GM19240 (cell line): ENCODE measurements at regions not wholly inside any gene's neighbourhood (a gene's known extent, or its start where the extent isn't known, plus 50 kb on each side); places are given as distances from the start of the nearest gene placed in this dataset.

ENCODE experiments used
- DNase-seq: peaks from one replicate; pipeline ENCODE4 v3.0.0; 2011; ENCODE audit warnings: low spot score; ENCODE audit not compliant: insufficient read length

- no peak for DNase-seq
Observed at GRCh38 chr7:96638669-96639068, 71.0 kb downstream of the SEM1 start.

GRCh38 chr7:96637522-96637921 is 72.1 kb downstream of the SEM1 start:
- DNase-seq: no peak

GRCh38 chr7:96636979-96637378 is 72.7 kb downstream of the SEM1 start:
- no peak for DNase-seq

GRCh38 chr7:96636342-96636860 is 73.2 kb downstream of the SEM1 start:
- DNase-seq: no peak

GRCh38 chr7:96629884-96630283 is 79.8 kb downstream of the SEM1 start:
- DNase-seq: no peak

- DNase-seq: no peak
Observed at GRCh38 chr7:96624954-96625353, 84.7 kb downstream of the SEM1 start.

- DNase-seq: no peak
Observed at GRCh38 chr7:96621932-96622331, 87.7 kb downstream of the SEM1 start.

- DNase-seq: no peak
Observed at GRCh38 chr7:96614154-96614867, 95.3 kb downstream of the SEM1 start.

GRCh38 chr7:96612034-96612433 is 97.6 kb downstream of the SEM1 start:
- no peak for DNase-seq

- no peak for DNase-seq
Observed at GRCh38 chr7:96605045-96605716, 104.5 kb downstream of the SEM1 start.

- DNase-seq: no peak
Observed at GRCh38 chr7:96599288-96599936, 110.2 kb downstream of the SEM1 start.

GRCh38 chr7:96598421-96598820 is 111.2 kb downstream of the SEM1 start:
- DNase-seq: no peak

- no peak for DNase-seq
Observed at GRCh38 chr7:96596120-96596826, 113.4 kb downstream of the SEM1 start.

- DNase-seq: no peak
Observed at GRCh38 chr7:96591900-96592676, 117.6 kb downstream of the SEM1 start.

- DNase-seq: no peak
Observed at GRCh38 chr7:96591159-96591899, 118.3 kb downstream of the SEM1 start.

GRCh38 chr7:96589038-96589437 is 120.6 kb downstream of the SEM1 start:
- no peak for DNase-seq

- DNase-seq: no peak
Observed at GRCh38 chr7:96579119-96579518, 130.5 kb downstream of the SEM1 start.

GRCh38 chr7:96578606-96579005 is 131.0 kb downstream of the SEM1 start:
- DNase-seq: no peak

- DNase-seq: no peak
Observed at GRCh38 chr7:96563409-96563808, 146.2 kb downstream of the SEM1 start.

- DNase-seq: no peak
Observed at GRCh38 chr7:96562966-96563365, 146.7 kb downstream of the SEM1 start.
